ENCODE measurements at regions not wholly inside any gene's neighbourhood (a gene's known extent, or its start where the extent isn't known, plus 50 kb on each side); places are given as distances from the start of the nearest gene placed in this dataset.

GRCh38 chr6:164401871-164402270, 907.5 kb downstream of the C6orf118 start:
- no peak for DNase-seq (ENCODE audit: low spot score)
- TF ChIP-seq CTCF (IDR thresholded peaks at IDR 0.05; ENCODE audit: unreplicated experiment), result no peak
- Mint-ChIP-seq H3K9me3 (ENCODE audit: unreplicated experiment) (no peaks in the 10 kb centered on the region), H3K27me3 (ENCODE audit: unreplicated experiment) (no peaks in the 10 kb centered on the region), H3K4me3 (ENCODE audit: unreplicated experiment) (no peak overlapping the region), H3K27ac (ENCODE audit: unreplicated experiment) (no peak overlapping the region), H3K36me3 (ENCODE audit: low read depth, unreplicated experiment) (no peaks in the 10 kb centered on the region), H3K4me1 (ENCODE audit: unreplicated experiment) (peaks cover 15% of the 10 kb centered on the region)

GRCh38 chr6:164398647-164399046, 910.8 kb downstream of the C6orf118 start:
- Mint-ChIP-seq H3K27me3 (ENCODE audit: unreplicated experiment) (no peaks in the 10 kb centered on the region), H3K36me3 (ENCODE audit: low read depth, unreplicated experiment) (no peaks in the 10 kb centered on the region), H3K4me1 (ENCODE audit: unreplicated experiment) (peaks cover 18% of the 10 kb centered on the region), H3K9me3 (ENCODE audit: unreplicated experiment) (no peaks in the 10 kb centered on the region), H3K27ac (ENCODE audit: unreplicated experiment) (peak overlapping the region; percentile 57), H3K4me3 (ENCODE audit: unreplicated experiment) (no peak overlapping the region)
- TF ChIP-seq CTCF (IDR thresholded peaks at IDR 0.05; ENCODE audit: unreplicated experiment), result no peak
- no peak for DNase-seq (ENCODE audit: low spot score)

GRCh38 chr6:164396071-164397047, 913.0 kb downstream of the C6orf118 start:
- no peaks in the 10 kb centered on the region for H3K9me3 Mint-ChIP-seq (ENCODE audit: unreplicated experiment)
- H3K4me3 Mint-ChIP-seq (ENCODE audit: unreplicated experiment), result no peak overlapping the region
- peaks cover 18% of the 10 kb centered on the region for H3K4me1 Mint-ChIP-seq (ENCODE audit: unreplicated experiment)
- no peak for DNase-seq (ENCODE audit: low spot score)
- no peaks in the 10 kb centered on the region for H3K27me3 Mint-ChIP-seq (ENCODE audit: unreplicated experiment)
- TF ChIP-seq CTCF (IDR thresholded peaks at IDR 0.05; ENCODE audit: unreplicated experiment), result no peak
- H3K27ac Mint-ChIP-seq (ENCODE audit: unreplicated experiment), result no peak overlapping the region
- no peaks in the 10 kb centered on the region for H3K36me3 Mint-ChIP-seq (ENCODE audit: low read depth, unreplicated experiment)

- Mint-ChIP-seq H3K4me3 (ENCODE audit: unreplicated experiment) (no peak overlapping the region), H3K4me1 (ENCODE audit: unreplicated experiment) (no peaks in the 10 kb centered on the region), H3K36me3 (ENCODE audit: low read depth, unreplicated experiment) (no peaks in the 10 kb centered on the region), H3K27me3 (ENCODE audit: unreplicated experiment) (no peaks in the 10 kb centered on the region), H3K9me3 (ENCODE audit: unreplicated experiment) (no peaks in the 10 kb centered on the region), H3K27ac (ENCODE audit: unreplicated experiment) (no peak overlapping the region)
- no peak for DNase-seq (ENCODE audit: low spot score)
- TF ChIP-seq CTCF (IDR thresholded peaks at IDR 0.05; ENCODE audit: unreplicated experiment), result no peak
These were observed 929.6 kb downstream of the C6orf118 start for GRCh38 chr6:164379795-164380194.

GRCh38 chr6:164378330-164378729, 931.1 kb downstream of the C6orf118 start:
- Mint-ChIP-seq H3K4me3 (ENCODE audit: unreplicated experiment) (no peak overlapping the region), H3K36me3 (ENCODE audit: low read depth, unreplicated experiment) (no peaks in the 10 kb centered on the region), H3K4me1 (ENCODE audit: unreplicated experiment) (no peaks in the 10 kb centered on the region), H3K27ac (ENCODE audit: unreplicated experiment) (no peak overlapping the region), H3K9me3 (ENCODE audit: unreplicated experiment) (no peaks in the 10 kb centered on the region), H3K27me3 (ENCODE audit: unreplicated experiment) (no peaks in the 10 kb centered on the region)
- no peak for DNase-seq (ENCODE audit: low spot score)
- no peak for TF ChIP-seq CTCF (IDR thresholded peaks at IDR 0.05; ENCODE audit: unreplicated experiment)
